CD14-positive monocyte (primary cell): ENCODE measurements at regions not wholly inside any gene's neighbourhood (a gene's known extent, or its start where the extent isn't known, plus 50 kb on each side); places are given as distances from the start of the nearest gene placed in this dataset.
A peak's percentile ranks its signal among the peaks of the same experiment; 100 is the strongest.

Source experiments
- DNase-seq, 3 donors: peaks; one replicate each; pipeline ENCODE4 v3.0.0-alpha.2; 2011 to 2022
- H2AFZ ChIP-seq: 2 replicates; pipeline ENCODE4 v1.6.0; 2012; ENCODE audit warnings: mild to moderate bottlenecking, low read depth, low read length, inconsistent platforms; ENCODE audit not compliant: insufficient read depth, poor library complexity, severe bottlenecking
- H3K27ac ChIP-seq, 2 donors: 1 replicate in 1 of 2; 2 replicates in 1 of 2; pipeline ENCODE4 v1.5.1; 2012 to 2013; ENCODE audit warnings: low read length in 2 of 2, control low read depth in 1 of 2, inconsistent platforms in 1 of 2, low read depth in 1 of 2, mild to moderate bottlenecking in 1 of 2
- H3K27me3 ChIP-seq, 2 donors: one replicate each; pipeline versions ENCODE4 v1.6.0 to v1.6.1; 2011 to 2013; ENCODE audit warnings: low read length in 2 of 2; ENCODE audit not compliant: control insufficient read depth in 2 of 2, insufficient read depth in 2 of 2
- H3K36me3 ChIP-seq, 2 donors: replicated peaks in 1 of 2; 1 replicate in 1 of 2; 2 replicates in 1 of 2; pipeline versions ENCODE4 v1.5.1 to v1.6.1; 2012 to 2013; ENCODE audit warnings: low read length in 2 of 2, control low read depth in 1 of 2, inconsistent platforms in 1 of 2, mild to moderate bottlenecking in 1 of 2; ENCODE audit not compliant: insufficient read depth in 2 of 2, control insufficient read depth in 1 of 2
- H3K4me1 ChIP-seq, 2 donors: 1 replicate in 1 of 2; 2 replicates in 1 of 2; pipeline versions ENCODE4 v1.5.1 to v1.6.1; 2012 to 2013; ENCODE audit warnings: low read length in 2 of 2, control low read depth in 1 of 2, inconsistent platforms in 1 of 2, mild to moderate bottlenecking in 1 of 2, moderate library complexity in 1 of 2; ENCODE audit not compliant: insufficient read depth in 2 of 2, control insufficient read depth in 1 of 2
- H3K4me2 ChIP-seq: replicated peaks from 2 replicates; pipeline ENCODE3; 2012; ENCODE audit warnings: low read length, moderate library complexity, mild to moderate bottlenecking; ENCODE audit not compliant: poor library complexity, severe bottlenecking; ENCODE audit errors: extremely low read depth
- H3K4me3 ChIP-seq, 3 experiments: fragments of 200-600 bp in 1 of 3; sonication (generic) in 1 of 3; replicated peaks in 1 of 3; 1 replicate in 2 of 3; 2 replicates in 1 of 3; pipeline ENCODE4 v1.5.1; 2011 to 2013; ENCODE audit warnings: low read length in 3 of 3, mild to moderate bottlenecking in 3 of 3, control low read depth in 2 of 3, low read depth in 2 of 3, inconsistent platforms in 1 of 3, moderate library complexity in 1 of 3
- H3K79me2 ChIP-seq: 2 replicates; pipeline ENCODE4 v1.6.0; 2012; ENCODE audit warnings: mild to moderate bottlenecking, control low read depth, inconsistent platforms, low read length, moderate library complexity; ENCODE audit not compliant: insufficient read depth
- H3K9ac ChIP-seq: 2 replicates; pipeline ENCODE4 v1.6.0; 2017; ENCODE audit warnings: low read length, mild to moderate bottlenecking; ENCODE audit not compliant: insufficient read depth, poor library complexity, severe bottlenecking
- H3K9me3 ChIP-seq, 2 donors: replicated peaks in 1 of 2; 1 replicate in 1 of 2; 2 replicates in 1 of 2; pipeline versions ENCODE4 v1.5.1 to v1.6.1; 2012 to 2013; ENCODE audit warnings: low read length in 2 of 2, control low read depth in 1 of 2; ENCODE audit not compliant: control insufficient read depth in 1 of 2, insufficient read depth in 1 of 2
- H4K20me1 ChIP-seq: 2 replicates; pipeline ENCODE4 v1.6.0; 2012; ENCODE audit warnings: mild to moderate bottlenecking, low read length, control low read depth, moderate library complexity; ENCODE audit not compliant: insufficient read depth
- H3K27ac Mint-ChIP-seq, 7 donors: one replicate each; pipeline ENCODE4 v1.8.0; 2020; ENCODE audit warnings: mild to moderate bottlenecking in 7 of 7, mixed read lengths in 7 of 7, moderate library complexity in 6 of 7, inconsistent platforms in 2 of 7
- H3K27me3 Mint-ChIP-seq, 3 donors: one replicate each; pipeline ENCODE4 v1.8.0; 2021 to 2022; ENCODE audit warnings: low read depth in 3 of 3, mild to moderate bottlenecking in 3 of 3, mixed read lengths in 3 of 3, moderate library complexity in 3 of 3, inconsistent platforms in 1 of 3
- H3K36me3 Mint-ChIP-seq, 2 donors: one replicate each; pipeline ENCODE4 v1.8.0; 2020; ENCODE audit warnings: mixed read lengths in 2 of 2, inconsistent platforms in 1 of 2, mild to moderate bottlenecking in 1 of 2
- H3K4me1 Mint-ChIP-seq: one replicate; pipeline ENCODE4 v1.8.0; 2020; ENCODE audit warnings: mild to moderate bottlenecking, mixed read lengths
- H3K4me3 Mint-ChIP-seq, 2 donors: one replicate each; pipeline ENCODE4 v1.8.0; 2020; ENCODE audit warnings: mild to moderate bottlenecking in 2 of 2, mixed read lengths in 2 of 2, moderate library complexity in 1 of 2
- H3K9me3 Mint-ChIP-seq, 7 donors: one replicate each; pipeline ENCODE4 v1.8.0; 2020 to 2022; ENCODE audit warnings: mixed read lengths in 7 of 7, mild to moderate bottlenecking in 6 of 7, moderate library complexity in 6 of 7, inconsistent platforms in 2 of 7
- WGBS: methylation state at CpG from one replicate; pipeline ENCODE4 v1.1.5; 2013; ENCODE audit warnings: missing lambda C conversion rate; ENCODE audit not compliant: insufficient coverage; 5-methylcytosine and 5-hydroxymethylcytosine counted together
- intact Hi-C, 2 donors: fragments of 100-400 bp; cut with micrococcal nuclease; formaldehyde crosslinking; loops; one replicate each; pipeline versions ENCODE4 v1.15.0 to v1.15.1; 2023
- TF ChIP-seq, protein P1 (sequence below): fragments of 200-600 bp; IDR thresholded peaks from one replicate; pipeline ENCODE4 v1.8.0; 2022; ENCODE audit warnings: antibody characterized with exemption, mild to moderate bottlenecking

DNA sequence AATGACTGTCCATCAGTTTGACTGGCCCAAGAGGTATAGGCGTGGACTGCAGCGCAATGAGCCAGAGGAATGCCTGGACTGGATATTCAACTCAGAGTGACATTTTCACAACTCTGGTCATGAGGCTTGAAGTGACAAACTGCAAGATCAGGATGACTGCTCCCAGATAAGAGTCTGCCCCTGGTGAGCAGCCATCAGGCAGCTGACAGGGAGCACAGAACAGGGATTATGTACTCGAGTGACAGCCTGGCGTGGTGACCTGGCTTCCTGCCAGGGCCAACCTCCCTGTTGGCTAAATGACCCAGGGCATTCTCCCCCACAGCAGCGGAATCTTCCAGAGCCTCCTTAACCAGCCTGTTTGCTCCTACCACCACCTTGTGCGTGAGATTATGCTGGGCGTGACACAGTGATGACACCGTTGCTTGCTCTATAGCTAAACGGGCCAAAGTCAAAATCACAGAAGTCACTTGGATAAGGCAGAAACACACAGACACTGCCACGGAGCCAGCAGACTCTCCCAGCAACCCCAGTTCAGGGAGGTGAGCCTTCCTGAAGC lies 209.1 kb upstream of the JARID2 start:
- Histone ChIP-seq H3K9me3 (no peaks in the 10 kb centered on the region), H4K20me1 (no peaks in the 10 kb centered on the region), H3K36me3 (no peaks in the 10 kb centered on the region), H2AFZ (peak overlapping the region; percentile 26), H3K9ac (no peak overlapping the region), H3K79me2 (no peaks in the 10 kb centered on the region), H3K4me3 (no peak overlapping the region), H3K27me3 (no peaks in the 10 kb centered on the region), H3K4me1 (peaks cover 12 to 14% of the 10 kb centered on the region in 2 donors), H3K4me2 (no peak overlapping the region), H3K27ac (no peak overlapping the region)
- no peak overlapping the region for H3K4me3 Mint-ChIP-seq
- peak overlapping the region in 1 of 7 donors; percentile 50 for H3K27ac Mint-ChIP-seq
- peaks cover 0 to 3% (median 0%) of the 10 kb centered on the region in 7 donors for H3K9me3 Mint-ChIP-seq
- H3K4me1 Mint-ChIP-seq = peaks cover 21% of the 10 kb centered on the region
- intact Hi-C loops = no loop called here
- TF ChIP-seq, protein P1, sequence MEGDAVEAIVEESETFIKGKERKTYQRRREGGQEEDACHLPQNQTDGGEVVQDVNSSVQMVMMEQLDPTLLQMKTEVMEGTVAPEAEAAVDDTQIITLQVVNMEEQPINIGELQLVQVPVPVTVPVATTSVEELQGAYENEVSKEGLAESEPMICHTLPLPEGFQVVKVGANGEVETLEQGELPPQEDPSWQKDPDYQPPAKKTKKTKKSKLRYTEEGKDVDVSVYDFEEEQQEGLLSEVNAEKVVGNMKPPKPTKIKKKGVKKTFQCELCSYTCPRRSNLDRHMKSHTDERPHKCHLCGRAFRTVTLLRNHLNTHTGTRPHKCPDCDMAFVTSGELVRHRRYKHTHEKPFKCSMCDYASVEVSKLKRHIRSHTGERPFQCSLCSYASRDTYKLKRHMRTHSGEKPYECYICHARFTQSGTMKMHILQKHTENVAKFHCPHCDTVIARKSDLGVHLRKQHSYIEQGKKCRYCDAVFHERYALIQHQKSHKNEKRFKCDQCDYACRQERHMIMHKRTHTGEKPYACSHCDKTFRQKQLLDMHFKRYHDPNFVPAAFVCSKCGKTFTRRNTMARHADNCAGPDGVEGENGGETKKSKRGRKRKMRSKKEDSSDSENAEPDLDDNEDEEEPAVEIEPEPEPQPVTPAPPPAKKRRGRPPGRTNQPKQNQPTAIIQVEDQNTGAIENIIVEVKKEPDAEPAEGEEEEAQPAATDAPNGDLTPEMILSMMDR = no peak
- peaks cover 0 to 3% (median 0%) of the 10 kb centered on the region in 3 donors for H3K27me3 Mint-ChIP-seq
- DNase-seq = no peak
- no peaks in the 10 kb centered on the region for H3K36me3 Mint-ChIP-seq
- 81% methylated on average over 10 of the region's 10 CpGs for WGBS

DNA sequence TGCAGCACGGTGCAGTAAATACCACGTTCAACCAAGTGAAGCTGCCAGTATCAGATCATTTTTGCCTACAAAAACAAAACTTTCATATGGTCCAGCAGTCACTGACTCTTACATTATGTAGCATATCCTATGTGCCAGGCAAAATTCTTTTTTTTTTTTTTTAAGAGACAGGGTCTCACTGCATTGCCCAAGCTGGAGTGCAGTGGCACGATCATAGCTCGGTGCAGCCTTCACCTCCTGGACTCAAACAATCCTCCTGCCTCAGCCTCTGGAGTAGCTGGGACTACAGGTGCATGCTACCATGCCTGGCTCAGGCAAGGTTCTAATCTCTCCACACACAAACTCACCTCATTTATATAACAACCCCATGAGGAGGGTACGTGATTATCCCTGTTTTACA lies 208.6 kb upstream of the JARID2 start:
- Histone ChIP-seq H4K20me1 (no peaks in the 10 kb centered on the region), H2AFZ (peak overlapping the region; percentile 26), H3K79me2 (no peaks in the 10 kb centered on the region), H3K4me1 (peaks cover 12 to 14% of the 10 kb centered on the region in 2 donors), H3K4me2 (no peak overlapping the region), H3K36me3 (no peaks in the 10 kb centered on the region), H3K27ac (no peak overlapping the region), H3K27me3 (no peaks in the 10 kb centered on the region), H3K4me3 (no peak overlapping the region), H3K9ac (no peak overlapping the region), H3K9me3 (no peaks in the 10 kb centered on the region)
- Mint-ChIP-seq H3K27me3 (peaks cover 0 to 3% (median 0%) of the 10 kb centered on the region in 3 donors), H3K36me3 (no peaks in the 10 kb centered on the region), H3K4me3 (no peak overlapping the region), H3K27ac (peak overlapping the region in 1 of 7 donors; percentile 50), H3K4me1 (peaks cover 21% of the 10 kb centered on the region), H3K9me3 (peaks cover 0 to 3% (median 0%) of the 10 kb centered on the region in 7 donors)
- TF ChIP-seq, protein P1 = no peak
- intact Hi-C loops = no loop called here
- WGBS = 91% methylated on average over 4 of the region's 5 CpGs
- no peak for DNase-seq
